Pulmonary artery endothelial cell (primary cell): ENCODE measurements at regions not wholly inside any gene's neighbourhood (a gene's known extent, or its start where the extent isn't known, plus 50 kb on each side); places are given as distances from the start of the nearest gene placed in this dataset.
A peak's percentile ranks its signal among the peaks of the same experiment; 100 is the strongest.

Experiments used
- DNase-seq: peaks from one replicate; pipeline ENCODE4 v3.0.0-alpha.2; 2011; ENCODE audit warnings: low read depth, low spot score

GRCh38 chr6:164322533-164322932 is 908.0 kb downstream of the QKI start:
- peak; percentile 84 for DNase-seq

- DNase-seq = no peak
These were observed 906.8 kb downstream of the QKI start for GRCh38 chr6:164321297-164321696.

- no peak for DNase-seq
These were observed 900.9 kb downstream of the QKI start for GRCh38 chr6:164315376-164315775.

GRCh38 chr6:164308339-164308738 is 893.8 kb downstream of the QKI start:
- DNase-seq = no peak

- DNase-seq = no peak
These were observed 888.8 kb downstream of the QKI start for GRCh38 chr6:164303102-164303964.

- DNase-seq = no peak
These were observed 881.9 kb downstream of the QKI start for GRCh38 chr6:164296411-164296810.

GRCh38 chr6:164294047-164294784 is 879.7 kb downstream of the QKI start:
- DNase-seq = no peak

- no peak for DNase-seq
These were observed 876.7 kb downstream of the QKI start for GRCh38 chr6:164291224-164291623.

GRCh38 chr6:164290101-164290500 is 875.6 kb downstream of the QKI start:
- DNase-seq = no peak

- DNase-seq = no peak
These were observed 871.5 kb downstream of the QKI start for GRCh38 chr6:164286011-164286410.

GRCh38 chr6:164283574-164283973 is 869.1 kb downstream of the QKI start:
- no peak for DNase-seq

- no peak for DNase-seq
These were observed 861.7 kb downstream of the QKI start for GRCh38 chr6:164276211-164276610.

- no peak for DNase-seq
These were observed 861.3 kb downstream of the QKI start for GRCh38 chr6:164275773-164276172.

- DNase-seq = no peak
These were observed 860.0 kb downstream of the QKI start for GRCh38 chr6:164274493-164274892.

GRCh38 chr6:164273491-164273890 is 859.0 kb downstream of the QKI start:
- DNase-seq = no peak

- no peak for DNase-seq
These were observed 852.3 kb downstream of the QKI start for GRCh38 chr6:164266851-164267250.

- no peak for DNase-seq
These were observed 847.8 kb downstream of the QKI start for GRCh38 chr6:164262348-164262747.

GRCh38 chr6:164258421-164258820 is 843.9 kb downstream of the QKI start:
- no peak for DNase-seq

GRCh38 chr6:164252948-164253347 is 838.4 kb downstream of the QKI start:
- DNase-seq = no peak

- no peak for DNase-seq
These were observed 837.8 kb downstream of the QKI start for GRCh38 chr6:164252291-164252690.

GRCh38 chr6:164247106-164247505 is 832.6 kb downstream of the QKI start:
- no peak for DNase-seq

- no peak for DNase-seq
These were observed 831.6 kb downstream of the QKI start for GRCh38 chr6:164246082-164246481.

GRCh38 chr6:164243949-164244348 is 829.4 kb downstream of the QKI start:
- no peak for DNase-seq
